HCT116 (cell line): ENCODE measurements at regions not wholly inside any gene's neighbourhood (a gene's known extent, or its start where the extent isn't known, plus 50 kb on each side); places are given as distances from the start of the nearest gene placed in this dataset.

Experiments used
- ATAC-seq: fragments of 200-7000 bp; cut with Tn5 transposase; 2 replicates; pipeline ENCODE4 v1.9.1; 2020; ENCODE audit warnings: mild to moderate bottlenecking, moderate library complexity
- BruUV-seq: library from RNA; stranded (reverse); fragments of 400-500 nt; replicated peaks from 2 replicates; lab custom pipeline; 2021; lab: Mats Ljungman, UMichigan
- CTCF ChIA-PET: fragments of 300-600 bp; sonication (Branson Sonifier 250); formaldehyde crosslinking; loops from one replicate; lab custom pipeline; 2021; ENCODE audit warnings: antibody characterized with exemption; lab: Charles Lee
- POLR2A ChIA-PET: fragments of 300-600, 350-600 bp; sonication (Branson Sonifier 250); formaldehyde crosslinking; loops from one replicate; lab custom pipeline; 2021; ENCODE audit warnings: antibody characterized with exemption; lab: Charles Lee
- RAD21 ChIA-PET, 2 experiments: fragments of 300-600 bp; sonication (Branson Sonifier 250); formaldehyde crosslinking; loops; one replicate each; lab custom pipeline; 2023; ENCODE audit warnings: low total read pairs in 2 of 2; ENCODE audit not compliant: uncharacterized antibody in 2 of 2, unreplicated experiment in 2 of 2, low non-redundant PET in 1 of 2; lab: Charles Lee
- DNase-seq: peaks from one replicate; pipeline ENCODE4 v3.0.0-alpha.2; 2010; ENCODE audit warnings: low read depth, low spot score
- H2AFZ ChIP-seq: fragments of 200-600 bp; shearing (Covaris generic), sonication (generic); 2 replicates; pipeline ENCODE4 v1.6.1; 2017; ENCODE audit warnings: low read depth, mixed run types, mixed read lengths, antibody characterized with exemption, low read length; ENCODE audit not compliant: poor library complexity, severe bottlenecking
- H3K27ac ChIP-seq: 2 replicates; pipeline ENCODE4 v1.5.1; 2012; ENCODE audit warnings: low read depth, low read length
- H3K27me3 ChIP-seq: fragments of 200-600 bp; sonication (generic); 2 replicates; pipeline ENCODE4 v1.6.1; 2016; ENCODE audit warnings: mixed run types, low read length, mixed read lengths; ENCODE audit not compliant: insufficient read depth
- H3K36me3 ChIP-seq, 2 experiments: fragments of 200-500 bp in 1 of 2; fragments of 200-600 bp in 1 of 2; sonication (Bioruptor generic) in 1 of 2; sonication (generic) in 1 of 2; 2 replicates each; pipeline versions ENCODE4 v1.5.1 to v1.6.1; 2014 to 2016; ENCODE audit warnings: low read length in 2 of 2, inconsistent platforms in 1 of 2, mixed read lengths in 1 of 2, mixed run types in 1 of 2; ENCODE audit not compliant: insufficient read depth in 2 of 2, control insufficient read depth in 1 of 2
- H3K4me1 ChIP-seq, 2 experiments: fragments of 200-600 bp in 1 of 2; sonication (generic) in 1 of 2; 2 replicates each; pipeline versions ENCODE4 v1.5.1 to v1.6.1; 2012 to 2017; ENCODE audit warnings: low read length in 2 of 2, inconsistent platforms in 1 of 2, mild to moderate bottlenecking in 1 of 2, mixed read lengths in 1 of 2, mixed run types in 1 of 2, moderate library complexity in 1 of 2; ENCODE audit not compliant: insufficient read depth in 2 of 2, control insufficient read depth in 1 of 2
- H3K4me2 ChIP-seq: fragments of 200-600 bp; sonication (generic); 2 replicates; pipeline ENCODE4 v1.6.1; 2017; ENCODE audit warnings: mixed run types, low read length, mixed read lengths
- H3K4me3 ChIP-seq, 2 experiments: fragments of 200-600 bp in 1 of 2; sonication (generic) in 1 of 2; replicated peaks in 1 of 2; 2 replicates each; pipeline ENCODE4 v1.5.1; 2011 to 2016; ENCODE audit warnings: low read length in 2 of 2, control low read depth in 1 of 2, low read depth in 1 of 2, mild to moderate bottlenecking in 1 of 2, mixed read lengths in 1 of 2, mixed run types in 1 of 2
- H3K79me2 ChIP-seq: fragments of 200-600 bp; sonication (generic); 2 replicates; pipeline ENCODE4 v1.6.1; 2017; ENCODE audit warnings: mild to moderate bottlenecking, mixed run types, low read length, moderate library complexity, mixed read lengths; ENCODE audit not compliant: insufficient read depth
- H3K9ac ChIP-seq: fragments of 200-600 bp; sonication (generic); 2 replicates; pipeline ENCODE4 v1.6.1; 2016; ENCODE audit warnings: low read length, mixed read lengths
- H3K9me2 ChIP-seq: fragments of 200-600 bp; sonication (generic), shearing (Covaris generic); 2 replicates; pipeline ENCODE4 v1.6.1; 2017; ENCODE audit warnings: mixed run types, mild to moderate bottlenecking, moderate library complexity; ENCODE audit not compliant: insufficient read depth
- H3K9me3 ChIP-seq, 2 experiments: fragments of 200-500 bp in 1 of 2; fragments of 200-600 bp in 1 of 2; sonication (Bioruptor generic) in 1 of 2; sonication (generic) in 1 of 2; 2 replicates each; pipeline ENCODE4 v1.6.1; 2014 to 2017; ENCODE audit warnings: low read length in 2 of 2, mixed read lengths in 2 of 2, inconsistent platforms in 1 of 2, low read depth in 1 of 2, mild to moderate bottlenecking in 1 of 2, mixed run types in 1 of 2, moderate library complexity in 1 of 2; ENCODE audit not compliant: control insufficient read depth in 1 of 2, insufficient read depth in 1 of 2
- H4K20me1 ChIP-seq: fragments of 200-600 bp; sonication (generic), shearing (Covaris generic); 2 replicates; pipeline ENCODE4 v1.6.1; 2017; ENCODE audit warnings: mixed run types, mild to moderate bottlenecking, moderate library complexity; ENCODE audit not compliant: insufficient read depth
- CBX3 ChIP-seq: IDR thresholded peaks from 2 replicates; pipeline ENCODE4 v1.6.1; 2012; ENCODE audit warnings: low read depth
- ELF1 ChIP-seq: IDR thresholded peaks from 2 replicates; pipeline ENCODE4 v1.6.1; 2012; ENCODE audit warnings: low read depth, borderline replicate concordance
- FOSL1 ChIP-seq: IDR thresholded peaks from 2 replicates; pipeline ENCODE4 v1.6.1; 2012; ENCODE audit warnings: low read depth
- JUND ChIP-seq: IDR thresholded peaks from 2 replicates; pipeline ENCODE4 v1.6.1; 2012
- POLR2AphosphoS5 ChIP-seq: IDR thresholded peaks from 2 replicates; pipeline ENCODE4 v1.6.1; 2011; ENCODE audit warnings: mild to moderate bottlenecking, low read depth, low read length, moderate library complexity
- SRF ChIP-seq: IDR thresholded peaks from 2 replicates; pipeline ENCODE4 v1.6.1; 2012; ENCODE audit warnings: low read depth
- ZFX ChIP-seq: fragments of 450-650 bp; IDR thresholded peaks from 2 replicates; pipeline ENCODE4 v1.6.1; 2017
- intact Hi-C: fragments of 100-400 bp; cut with micrococcal nuclease; formaldehyde crosslinking; loops from 2 replicates; pipeline ENCODE4 v1.10.0; 2022
- TF ChIP-seq, protein P1 (sequence below): IDR thresholded peaks from 2 replicates; pipeline ENCODE4 v1.6.1; 2012; ENCODE audit warnings: low read depth
- TF ChIP-seq, protein P2 (sequence below): IDR thresholded peaks from 2 replicates; pipeline ENCODE4 v1.6.1; 2012
- TF ChIP-seq, protein P3 (sequence below): IDR thresholded peaks from 2 replicates; pipeline ENCODE4 v1.6.1; 2012

DNA sequence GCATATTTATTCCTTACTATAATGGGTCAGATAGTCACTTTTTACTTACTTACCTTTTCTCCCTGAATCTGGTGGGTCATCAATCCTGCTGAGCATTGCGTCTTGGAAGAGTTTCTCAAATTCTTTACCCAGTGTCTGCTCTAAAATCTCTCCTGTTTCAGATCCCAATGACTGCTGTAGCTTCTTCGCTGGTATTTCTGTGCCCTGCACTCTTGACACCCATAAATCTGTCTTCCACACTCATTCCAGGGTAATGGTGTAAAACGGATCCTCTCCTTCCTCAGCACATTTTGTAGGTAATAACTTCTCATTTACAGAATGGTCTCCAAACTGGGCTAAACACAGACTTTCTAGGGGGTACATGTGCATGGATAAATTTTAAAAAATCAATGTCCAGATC is 407.4 kb downstream of the DMAC1 start:
- no peaks in the 10 kb centered on the region for H3K9me2 ChIP-seq
- H3K79me2 ChIP-seq, result no peaks in the 10 kb centered on the region
- no peaks in the 10 kb centered on the region for H4K20me1 ChIP-seq
- no peak overlapping the region for H3K9ac ChIP-seq
- H3K36me3 ChIP-seq, result no peaks in the 10 kb centered on the region
- H3K4me1 ChIP-seq, result no peaks in the 10 kb centered on the region
- H3K4me3 ChIP-seq, result no peak overlapping the region
- H2AFZ ChIP-seq, result no peak overlapping the region
- ChIA-PET RAD21 (no interaction called here), CTCF (no interaction called here), POLR2A (no interaction called here)
- H3K27me3 ChIP-seq, result peaks cover 9% of the 10 kb centered on the region; the same call in 1 of the 2 replicates
- DNase-seq (no peak), ATAC-seq (no peak)
- no TSS peak for BruUV-seq
- H3K4me2 ChIP-seq, result no peak overlapping the region
- intact Hi-C loops, result no loop called here
- TF ChIP-seq CBX3 (no peak), ELF1 (no peak), FOSL1 (no peak), SRF (no peak), JUND (no peak), ZFX (no peak), POLR2AphosphoS5 (no peak)
- TF ChIP-seq, protein P1, sequence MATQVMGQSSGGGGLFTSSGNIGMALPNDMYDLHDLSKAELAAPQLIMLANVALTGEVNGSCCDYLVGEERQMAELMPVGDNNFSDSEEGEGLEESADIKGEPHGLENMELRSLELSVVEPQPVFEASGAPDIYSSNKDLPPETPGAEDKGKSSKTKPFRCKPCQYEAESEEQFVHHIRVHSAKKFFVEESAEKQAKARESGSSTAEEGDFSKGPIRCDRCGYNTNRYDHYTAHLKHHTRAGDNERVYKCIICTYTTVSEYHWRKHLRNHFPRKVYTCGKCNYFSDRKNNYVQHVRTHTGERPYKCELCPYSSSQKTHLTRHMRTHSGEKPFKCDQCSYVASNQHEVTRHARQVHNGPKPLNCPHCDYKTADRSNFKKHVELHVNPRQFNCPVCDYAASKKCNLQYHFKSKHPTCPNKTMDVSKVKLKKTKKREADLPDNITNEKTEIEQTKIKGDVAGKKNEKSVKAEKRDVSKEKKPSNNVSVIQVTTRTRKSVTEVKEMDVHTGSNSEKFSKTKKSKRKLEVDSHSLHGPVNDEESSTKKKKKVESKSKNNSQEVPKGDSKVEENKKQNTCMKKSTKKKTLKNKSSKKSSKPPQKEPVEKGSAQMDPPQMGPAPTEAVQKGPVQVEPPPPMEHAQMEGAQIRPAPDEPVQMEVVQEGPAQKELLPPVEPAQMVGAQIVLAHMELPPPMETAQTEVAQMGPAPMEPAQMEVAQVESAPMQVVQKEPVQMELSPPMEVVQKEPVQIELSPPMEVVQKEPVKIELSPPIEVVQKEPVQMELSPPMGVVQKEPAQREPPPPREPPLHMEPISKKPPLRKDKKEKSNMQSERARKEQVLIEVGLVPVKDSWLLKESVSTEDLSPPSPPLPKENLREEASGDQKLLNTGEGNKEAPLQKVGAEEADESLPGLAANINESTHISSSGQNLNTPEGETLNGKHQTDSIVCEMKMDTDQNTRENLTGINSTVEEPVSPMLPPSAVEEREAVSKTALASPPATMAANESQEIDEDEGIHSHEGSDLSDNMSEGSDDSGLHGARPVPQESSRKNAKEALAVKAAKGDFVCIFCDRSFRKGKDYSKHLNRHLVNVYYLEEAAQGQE, result no peak
- TF ChIP-seq, protein P2, sequence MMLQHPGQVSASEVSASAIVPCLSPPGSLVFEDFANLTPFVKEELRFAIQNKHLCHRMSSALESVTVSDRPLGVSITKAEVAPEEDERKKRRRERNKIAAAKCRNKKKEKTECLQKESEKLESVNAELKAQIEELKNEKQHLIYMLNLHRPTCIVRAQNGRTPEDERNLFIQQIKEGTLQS, result no peak
- TF ChIP-seq, protein P3, sequence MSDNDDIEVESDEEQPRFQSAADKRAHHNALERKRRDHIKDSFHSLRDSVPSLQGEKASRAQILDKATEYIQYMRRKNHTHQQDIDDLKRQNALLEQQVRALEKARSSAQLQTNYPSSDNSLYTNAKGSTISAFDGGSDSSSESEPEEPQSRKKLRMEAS, result no peak
- no peaks in the 10 kb centered on the region for H3K9me3 ChIP-seq
- H3K27ac ChIP-seq, result no peak overlapping the region
